Parathyroid adenoma (tissue), 2 donors: ENCODE measurements at regions not wholly inside any gene's neighbourhood (a gene's known extent, or its start where the extent isn't known, plus 50 kb on each side); places are given as distances from the start of the nearest gene placed in this dataset.

Source experiments
- H2AFZ ChIP-seq: fragments of 300-600 bp; sonication (generic); one replicate; pipeline ENCODE4 v1.7.0; 2017; ENCODE audit warnings: antibody characterized with exemption, mild to moderate bottlenecking
- H3K27ac ChIP-seq: fragments of 300-600 bp; sonication (generic); one replicate; pipeline ENCODE4 v1.7.0; 2017
- H3K27me3 ChIP-seq: fragments of 300-600 bp; sonication (generic); one replicate; pipeline ENCODE4 v1.7.0; 2017; ENCODE audit warnings: low read length; ENCODE audit not compliant: control insufficient read depth, insufficient read depth
- H3K36me3 ChIP-seq: fragments of 300-600 bp; sonication (generic); one replicate; pipeline ENCODE4 v1.7.0; 2017; ENCODE audit warnings: low read length; ENCODE audit not compliant: control insufficient read depth, insufficient read depth
- H3K4me1 ChIP-seq: fragments of 300-600 bp; sonication (generic); one replicate; pipeline ENCODE4 v1.7.0; 2017; ENCODE audit warnings: control low read depth
- H3K4me2 ChIP-seq: fragments of 300-600 bp; sonication (generic); one replicate; pipeline ENCODE4 v1.7.0; 2017; ENCODE audit warnings: low read length
- H3K4me3 ChIP-seq: fragments of 300-600 bp; sonication (generic); one replicate; pipeline ENCODE4 v1.7.0; 2017; ENCODE audit warnings: low read depth, low read length
- H3K79me2 ChIP-seq: fragments of 300-600 bp; sonication (generic); one replicate; pipeline ENCODE4 v1.7.0; 2017; ENCODE audit warnings: control low read depth
- H3K9ac ChIP-seq: fragments of 300-600 bp; sonication (generic); one replicate; pipeline ENCODE4 v1.7.0; 2017; ENCODE audit warnings: mild to moderate bottlenecking
- H3K9me3 ChIP-seq: fragments of 300-600 bp; sonication (generic); one replicate; pipeline ENCODE4 v1.7.0; 2017; ENCODE audit warnings: low read length; ENCODE audit not compliant: control insufficient read depth
- TF ChIP-seq, protein P1 (sequence below): fragments of 300-600 bp; sonication (generic); IDR thresholded peaks from one replicate; pipeline ENCODE4 v1.7.0; 2017; ENCODE audit warnings: antibody characterized with exemption, mild to moderate bottlenecking
- donor health status: primary hyperparathyroidism.

DNA sequence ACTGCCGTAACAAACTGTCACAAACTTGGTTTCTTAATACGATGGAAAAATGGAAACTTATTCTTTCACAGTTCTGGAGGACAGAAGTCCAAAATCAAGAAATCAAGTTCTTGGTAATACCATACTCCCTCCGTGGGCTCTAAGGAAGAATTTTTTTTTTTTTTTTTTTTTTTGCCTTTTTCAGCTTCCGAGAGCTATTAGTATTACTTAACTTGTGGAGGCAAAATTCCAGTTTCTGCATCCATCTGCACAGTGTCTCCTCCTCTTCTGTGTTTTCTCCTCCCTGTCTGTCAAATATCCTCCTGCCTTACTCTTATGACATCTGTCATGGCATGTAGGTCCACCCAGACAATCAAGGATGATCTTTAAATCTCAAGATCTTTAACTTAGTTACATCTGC is 426.6 kb downstream of the SPRY1 start:
- no peaks in the 10 kb centered on the region for H3K27me3 ChIP-seq
- no peak overlapping the region for H3K9ac ChIP-seq
- TF ChIP-seq, protein P1, sequence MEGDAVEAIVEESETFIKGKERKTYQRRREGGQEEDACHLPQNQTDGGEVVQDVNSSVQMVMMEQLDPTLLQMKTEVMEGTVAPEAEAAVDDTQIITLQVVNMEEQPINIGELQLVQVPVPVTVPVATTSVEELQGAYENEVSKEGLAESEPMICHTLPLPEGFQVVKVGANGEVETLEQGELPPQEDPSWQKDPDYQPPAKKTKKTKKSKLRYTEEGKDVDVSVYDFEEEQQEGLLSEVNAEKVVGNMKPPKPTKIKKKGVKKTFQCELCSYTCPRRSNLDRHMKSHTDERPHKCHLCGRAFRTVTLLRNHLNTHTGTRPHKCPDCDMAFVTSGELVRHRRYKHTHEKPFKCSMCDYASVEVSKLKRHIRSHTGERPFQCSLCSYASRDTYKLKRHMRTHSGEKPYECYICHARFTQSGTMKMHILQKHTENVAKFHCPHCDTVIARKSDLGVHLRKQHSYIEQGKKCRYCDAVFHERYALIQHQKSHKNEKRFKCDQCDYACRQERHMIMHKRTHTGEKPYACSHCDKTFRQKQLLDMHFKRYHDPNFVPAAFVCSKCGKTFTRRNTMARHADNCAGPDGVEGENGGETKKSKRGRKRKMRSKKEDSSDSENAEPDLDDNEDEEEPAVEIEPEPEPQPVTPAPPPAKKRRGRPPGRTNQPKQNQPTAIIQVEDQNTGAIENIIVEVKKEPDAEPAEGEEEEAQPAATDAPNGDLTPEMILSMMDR, result no peak

DNA sequence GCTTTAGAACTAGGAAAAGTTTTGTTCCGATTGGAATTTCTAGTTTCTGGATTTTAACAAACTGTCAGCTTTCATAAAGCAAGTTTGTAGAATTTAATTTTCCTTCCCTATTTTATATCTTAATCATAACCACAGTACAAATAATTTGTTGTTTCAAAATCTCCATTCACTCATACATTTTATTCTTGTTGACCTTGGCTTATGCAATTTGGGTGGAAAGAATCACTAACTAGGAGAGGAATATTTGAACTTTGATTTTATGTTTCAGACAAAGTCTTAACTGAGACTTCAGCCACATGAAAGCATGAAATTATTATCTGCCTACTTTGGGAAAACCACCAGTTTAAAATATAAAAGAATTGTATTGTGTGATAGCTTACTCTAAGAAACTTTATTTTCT is 427.9 kb downstream of the SPRY1 start:
- Histone ChIP-seq H2AFZ (no peak overlapping the region), H3K9ac (no peak overlapping the region), H3K4me2 (no peak overlapping the region), H3K4me3 (no peak overlapping the region), H3K9me3 (no peaks in the 10 kb centered on the region), H3K79me2 (no peaks in the 10 kb centered on the region), H3K36me3 (no peaks in the 10 kb centered on the region), H3K4me1 (peaks cover 3% of the 10 kb centered on the region), H3K27me3 (no peaks in the 10 kb centered on the region), H3K27ac (no peak overlapping the region)
- TF ChIP-seq, protein P1, result no peak

More for the DNA sequence above, 426.6 kb downstream of the SPRY1 start:
- Histone ChIP-seq H3K4me2 (no peak overlapping the region), H3K4me1 (peaks cover 3% of the 10 kb centered on the region), H2AFZ (no peak overlapping the region), H3K27ac (no peak overlapping the region), H3K79me2 (no peaks in the 10 kb centered on the region), H3K36me3 (no peaks in the 10 kb centered on the region), H3K9me3 (no peaks in the 10 kb centered on the region), H3K4me3 (no peak overlapping the region)

DNA sequence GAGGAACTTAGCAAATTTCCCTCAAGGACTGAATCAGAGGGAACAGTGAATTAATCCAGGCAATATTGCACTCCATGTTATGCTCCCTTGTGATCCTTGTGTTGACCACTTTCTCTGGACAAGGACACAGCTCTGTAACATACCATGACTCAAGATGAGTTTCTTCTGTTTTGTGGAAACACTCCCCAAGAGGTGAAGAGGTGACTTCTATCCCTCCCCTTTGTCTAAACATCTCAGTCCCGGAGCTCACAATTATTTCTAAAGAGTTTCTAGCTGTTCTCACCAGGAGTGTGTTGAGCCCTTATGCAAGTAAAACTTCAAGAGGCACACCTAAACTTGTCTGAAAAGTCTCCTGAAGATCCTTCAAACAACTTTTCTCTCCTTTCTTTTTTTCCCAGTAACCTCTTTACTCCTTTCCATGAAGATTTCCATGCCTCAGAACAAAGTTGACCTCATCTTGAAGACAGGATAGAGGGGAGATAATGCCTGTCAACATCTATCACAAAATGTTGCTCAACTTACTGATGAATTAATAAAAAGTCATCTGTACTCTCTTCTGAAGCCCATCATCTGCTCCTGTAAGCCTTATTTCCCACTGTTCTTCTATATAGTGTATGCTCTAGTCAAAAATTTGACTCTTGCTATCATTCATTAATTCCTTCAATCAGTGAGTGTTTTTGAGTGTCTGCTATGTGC is 429.1 kb downstream of the SPRY1 start:
- peaks cover 3% of the 10 kb centered on the region for H3K4me1 ChIP-seq
- no peaks in the 10 kb centered on the region for H3K9me3 ChIP-seq
- no peaks in the 10 kb centered on the region for H3K27me3 ChIP-seq
- H3K4me3 ChIP-seq, result no peak overlapping the region
- TF ChIP-seq, protein P1, result no peak
- no peak overlapping the region for H2AFZ ChIP-seq
- no peak overlapping the region for H3K27ac ChIP-seq
- H3K4me2 ChIP-seq, result no peak overlapping the region
- H3K79me2 ChIP-seq, result no peaks in the 10 kb centered on the region
- no peaks in the 10 kb centered on the region for H3K36me3 ChIP-seq
- no peak overlapping the region for H3K9ac ChIP-seq

DNA sequence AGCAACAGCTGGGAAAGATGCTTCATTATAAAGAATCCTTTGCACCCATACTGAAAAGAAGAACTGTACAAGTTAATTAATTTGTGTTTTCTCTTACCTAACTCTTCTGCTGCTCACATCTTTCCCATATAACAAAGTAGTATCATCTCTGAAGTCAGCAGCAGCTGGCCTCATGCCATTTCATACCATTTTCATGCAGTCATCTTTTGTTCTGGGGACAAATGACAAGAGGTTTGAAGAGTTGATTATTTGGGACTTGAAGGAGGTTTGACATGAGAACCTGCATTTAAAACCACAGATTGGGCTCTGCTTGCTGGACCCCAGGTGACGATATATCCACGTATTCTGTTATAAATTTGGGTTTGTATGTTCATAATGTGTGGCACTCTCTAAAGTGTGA is 430.3 kb downstream of the SPRY1 start:
- peaks cover 3% of the 10 kb centered on the region for H3K4me1 ChIP-seq
- no peak overlapping the region for H2AFZ ChIP-seq

More for the DNA sequence above, 430.3 kb downstream of the SPRY1 start:
- Histone ChIP-seq H3K9me3 (no peaks in the 10 kb centered on the region), H3K4me2 (no peak overlapping the region), H3K79me2 (no peaks in the 10 kb centered on the region), H3K27ac (no peak overlapping the region), H3K36me3 (no peaks in the 10 kb centered on the region), H3K9ac (no peak overlapping the region), H3K4me3 (no peak overlapping the region), H3K27me3 (no peaks in the 10 kb centered on the region)
- TF ChIP-seq, protein P1, result no peak
